ENCODE measurements at regions not wholly inside any gene's neighbourhood (a gene's known extent, or its start where the extent isn't known, plus 50 kb on each side); places are given as distances from the start of the nearest gene placed in this dataset.

- Mint-ChIP-seq H3K36me3 (no peaks in the 10 kb centered on the region), H3K27me3 (ENCODE audit: low read depth in 3 of 3) (peaks cover 6 to 9% (median 9%) of the 10 kb centered on the region in 3 donors), H3K4me1 (peaks cover 13% of the 10 kb centered on the region), H3K9me3 (peaks cover 0 to 1% (median 0%) of the 10 kb centered on the region in 7 donors), H3K27ac (peak overlapping the region in 1 of 7 donors; percentile 48), H3K4me3 (no peak overlapping the region)
- Histone ChIP-seq H3K9me3 (replicated peaks in 1 of 2; ENCODE audit: control insufficient read depth in 1 of 2, insufficient read depth in 1 of 2, low read length in 2 of 2) (no peaks in the 10 kb centered on the region), H3K4me1 (ENCODE audit: control insufficient read depth in 1 of 2, insufficient read depth in 2 of 2, low read length in 2 of 2) (peaks cover 0 to 6% of the 10 kb centered on the region in 2 donors), H3K79me2 (ENCODE audit: insufficient read depth, low read length) (no peaks in the 10 kb centered on the region), H4K20me1 (ENCODE audit: insufficient read depth, low read length) (no peaks in the 10 kb centered on the region), H3K36me3 (replicated peaks in 1 of 2; ENCODE audit: control insufficient read depth in 1 of 2, insufficient read depth in 2 of 2, low read length in 2 of 2) (no peaks in the 10 kb centered on the region), H3K9ac (ENCODE audit: insufficient read depth, low read length, poor library complexity, severe bottlenecking) (no peak overlapping the region), H3K4me2 (replicated peaks; ENCODE audit: extremely low read depth, low read length, poor library complexity, severe bottlenecking) (no peak overlapping the region), H3K27me3 (ENCODE audit: control insufficient read depth in 2 of 2, insufficient read depth in 2 of 2, low read length in 2 of 2) (no peaks in the 10 kb centered on the region), H3K27ac (ENCODE audit: low read depth in 1 of 2, low read length in 2 of 2) (no peak overlapping the region), H2AFZ (ENCODE audit: insufficient read depth, low read depth, low read length, poor library complexity, severe bottlenecking) (peak overlapping the region; percentile 3), H3K4me3 (replicated peaks in 1 of 3; ENCODE audit: low read depth in 2 of 3, low read length in 3 of 3) (no peak overlapping the region)
- TF ChIP-seq, protein P1, sequence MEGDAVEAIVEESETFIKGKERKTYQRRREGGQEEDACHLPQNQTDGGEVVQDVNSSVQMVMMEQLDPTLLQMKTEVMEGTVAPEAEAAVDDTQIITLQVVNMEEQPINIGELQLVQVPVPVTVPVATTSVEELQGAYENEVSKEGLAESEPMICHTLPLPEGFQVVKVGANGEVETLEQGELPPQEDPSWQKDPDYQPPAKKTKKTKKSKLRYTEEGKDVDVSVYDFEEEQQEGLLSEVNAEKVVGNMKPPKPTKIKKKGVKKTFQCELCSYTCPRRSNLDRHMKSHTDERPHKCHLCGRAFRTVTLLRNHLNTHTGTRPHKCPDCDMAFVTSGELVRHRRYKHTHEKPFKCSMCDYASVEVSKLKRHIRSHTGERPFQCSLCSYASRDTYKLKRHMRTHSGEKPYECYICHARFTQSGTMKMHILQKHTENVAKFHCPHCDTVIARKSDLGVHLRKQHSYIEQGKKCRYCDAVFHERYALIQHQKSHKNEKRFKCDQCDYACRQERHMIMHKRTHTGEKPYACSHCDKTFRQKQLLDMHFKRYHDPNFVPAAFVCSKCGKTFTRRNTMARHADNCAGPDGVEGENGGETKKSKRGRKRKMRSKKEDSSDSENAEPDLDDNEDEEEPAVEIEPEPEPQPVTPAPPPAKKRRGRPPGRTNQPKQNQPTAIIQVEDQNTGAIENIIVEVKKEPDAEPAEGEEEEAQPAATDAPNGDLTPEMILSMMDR (IDR thresholded peaks at IDR 0.05), result no peak
- intact Hi-C loops (cut with micrococcal nuclease), result loop anchor here in 1 of 2 donors (5.0 kb wide), 1 partner anchor 112 kb away; no protein-coding TSS in a partner anchor
- no CpG with 5 or more reads among the region's 3 CpGs for WGBS (ENCODE audit: insufficient coverage)
- DNase-seq, result no peak
Measured at GRCh38 chr3:56990641-56991015, 69.8 kb upstream of the SPATA12 start.

GRCh38 chr3:56989977-56990640 is 70.4 kb upstream of the SPATA12 start:
- Histone ChIP-seq H3K9me3 (replicated peaks in 1 of 2; ENCODE audit: control insufficient read depth in 1 of 2, insufficient read depth in 1 of 2, low read length in 2 of 2) (no peaks in the 10 kb centered on the region), H3K4me3 (replicated peaks in 1 of 3; ENCODE audit: low read depth in 2 of 3, low read length in 3 of 3) (no peak overlapping the region), H2AFZ (ENCODE audit: insufficient read depth, low read depth, low read length, poor library complexity, severe bottlenecking) (no peak overlapping the region), H3K79me2 (ENCODE audit: insufficient read depth, low read length) (no peaks in the 10 kb centered on the region), H3K4me1 (ENCODE audit: control insufficient read depth in 1 of 2, insufficient read depth in 2 of 2, low read length in 2 of 2) (peaks cover 0 to 10% of the 10 kb centered on the region in 2 donors), H4K20me1 (ENCODE audit: insufficient read depth, low read length) (no peaks in the 10 kb centered on the region), H3K27me3 (ENCODE audit: control insufficient read depth in 2 of 2, insufficient read depth in 2 of 2, low read length in 2 of 2) (no peaks in the 10 kb centered on the region), H3K36me3 (replicated peaks in 1 of 2; ENCODE audit: control insufficient read depth in 1 of 2, insufficient read depth in 2 of 2, low read length in 2 of 2) (no peaks in the 10 kb centered on the region), H3K27ac (ENCODE audit: low read depth in 1 of 2, low read length in 2 of 2) (no peak overlapping the region), H3K4me2 (replicated peaks; ENCODE audit: extremely low read depth, low read length, poor library complexity, severe bottlenecking) (no peak overlapping the region), H3K9ac (ENCODE audit: insufficient read depth, low read length, poor library complexity, severe bottlenecking) (no peak overlapping the region)
- Mint-ChIP-seq H3K36me3 (no peaks in the 10 kb centered on the region), H3K4me3 (peak overlapping the region in 1 of 2 donors; percentile 47), H3K27ac (no peak overlapping the region), H3K9me3 (peaks cover 0 to 1% (median 0%) of the 10 kb centered on the region in 7 donors), H3K4me1 (peaks cover 15% of the 10 kb centered on the region), H3K27me3 (ENCODE audit: low read depth in 3 of 3) (peaks cover 6 to 8% (median 7%) of the 10 kb centered on the region in 3 donors)
- TF ChIP-seq, protein P1 (IDR thresholded peaks at IDR 0.05), result no peak
- 100% methylated on average over 2 of the region's 12 CpGs for WGBS (ENCODE audit: insufficient coverage)
- intact Hi-C loops (cut with micrococcal nuclease), result loop anchor here (2.0 to 10.0 kb wide), 7 partner anchors 65 to 289 kb away; partner anchors contain the start of gene ARHGEF3 (in 2 of the 2)
- DNase-seq, result no peak
